Epithelial cell of proximal tubule (primary cell): ENCODE measurements at regions not wholly inside any gene's neighbourhood (a gene's known extent, or its start where the extent isn't known, plus 50 kb on each side); places are given as distances from the start of the nearest gene placed in this dataset.

Source experiments
- DNase-seq: peaks from one replicate; pipeline ENCODE4 v3.0.0-alpha.2; 2011; ENCODE audit warnings: low read depth
- H3K4me3 ChIP-seq: 2 replicates; pipeline ENCODE4 v1.5.1; 2011; ENCODE audit warnings: low read depth, mild to moderate bottlenecking, low read length
- CTCF ChIP-seq: conservative IDR thresholded peaks from 2 replicates; pipeline ENCODE4 v1.5.1; 2012; ENCODE audit warnings: low read depth, mild to moderate bottlenecking, low read length

- no peak for TF ChIP-seq CTCF
- H3K4me3 ChIP-seq: no peak overlapping the region
- DNase-seq: no peak
Measured at GRCh38 chr6:147023148-147023547, 181.1 kb upstream of the STXBP5 start.

GRCh38 chr6:147023581-147023980, 180.6 kb upstream of the STXBP5 start:
- TF ChIP-seq CTCF: no peak
- H3K4me3 ChIP-seq: no peak overlapping the region
- no peak for DNase-seq

- no peak for DNase-seq
- TF ChIP-seq CTCF: no peak
Measured at GRCh38 chr6:147029923-147030322, 174.3 kb upstream of the STXBP5 start.

GRCh38 chr6:147033267-147033666, 170.9 kb upstream of the STXBP5 start:
- DNase-seq: no peak
- H3K4me3 ChIP-seq: no peak overlapping the region
- no peak for TF ChIP-seq CTCF

More at GRCh38 chr6:147029923-147030322, 174.3 kb upstream of the STXBP5 start:
- no peak overlapping the region for H3K4me3 ChIP-seq

GRCh38 chr6:147035886-147036285, 168.3 kb upstream of the STXBP5 start:
- no peak for DNase-seq
- H3K4me3 ChIP-seq: no peak overlapping the region
- no peak for TF ChIP-seq CTCF

- no peak overlapping the region for H3K4me3 ChIP-seq
- no peak for DNase-seq
- no peak for TF ChIP-seq CTCF
Measured at GRCh38 chr6:147037881-147038280, 166.3 kb upstream of the STXBP5 start.

GRCh38 chr6:147040121-147040910, 163.9 kb upstream of the STXBP5 start:
- no peak for DNase-seq
- H3K4me3 ChIP-seq: no peak overlapping the region
- no peak for TF ChIP-seq CTCF
